ENCODE measurements at regions not wholly inside any gene's neighbourhood (a gene's known extent, or its start where the extent isn't known, plus 50 kb on each side); places are given as distances from the start of the nearest gene placed in this dataset.

DNA sequence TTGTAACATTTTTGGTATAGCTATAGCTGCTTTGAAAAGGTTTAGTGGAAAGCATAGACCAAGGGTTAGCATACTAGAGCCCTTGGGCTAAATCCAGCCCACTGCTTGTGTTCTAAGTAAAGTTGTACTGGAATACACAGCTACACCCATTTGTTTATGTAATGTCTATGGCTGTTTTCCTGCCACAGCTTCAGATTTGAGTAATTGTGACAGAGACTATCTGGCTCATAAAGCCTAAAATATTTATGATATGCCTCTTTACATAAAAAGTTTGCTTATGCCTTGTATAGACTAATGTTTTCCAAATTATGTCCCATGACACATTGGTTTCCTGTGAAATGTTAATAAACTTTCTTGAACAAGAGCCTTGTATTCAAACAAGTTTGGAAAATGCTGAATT is 234.8 kb upstream of the ATP2B1 start:
- intact Hi-C loops (cut with DNase I; ENCODE audit: low total_unique reads), result no loop called here
- TF ChIP-seq POLR2A (IDR thresholded peaks at IDR 0.05), result no peak
- TF ChIP-seq, protein P1, sequence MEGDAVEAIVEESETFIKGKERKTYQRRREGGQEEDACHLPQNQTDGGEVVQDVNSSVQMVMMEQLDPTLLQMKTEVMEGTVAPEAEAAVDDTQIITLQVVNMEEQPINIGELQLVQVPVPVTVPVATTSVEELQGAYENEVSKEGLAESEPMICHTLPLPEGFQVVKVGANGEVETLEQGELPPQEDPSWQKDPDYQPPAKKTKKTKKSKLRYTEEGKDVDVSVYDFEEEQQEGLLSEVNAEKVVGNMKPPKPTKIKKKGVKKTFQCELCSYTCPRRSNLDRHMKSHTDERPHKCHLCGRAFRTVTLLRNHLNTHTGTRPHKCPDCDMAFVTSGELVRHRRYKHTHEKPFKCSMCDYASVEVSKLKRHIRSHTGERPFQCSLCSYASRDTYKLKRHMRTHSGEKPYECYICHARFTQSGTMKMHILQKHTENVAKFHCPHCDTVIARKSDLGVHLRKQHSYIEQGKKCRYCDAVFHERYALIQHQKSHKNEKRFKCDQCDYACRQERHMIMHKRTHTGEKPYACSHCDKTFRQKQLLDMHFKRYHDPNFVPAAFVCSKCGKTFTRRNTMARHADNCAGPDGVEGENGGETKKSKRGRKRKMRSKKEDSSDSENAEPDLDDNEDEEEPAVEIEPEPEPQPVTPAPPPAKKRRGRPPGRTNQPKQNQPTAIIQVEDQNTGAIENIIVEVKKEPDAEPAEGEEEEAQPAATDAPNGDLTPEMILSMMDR (IDR thresholded peaks at IDR 0.05), result no peak
- DNase-seq (ENCODE audit: low spot score in 2 of 2), result no peak
- H3K4me3 ChIP-seq (ENCODE audit: low read depth, poor library complexity, severe bottlenecking), result no peak overlapping the region

DNA sequence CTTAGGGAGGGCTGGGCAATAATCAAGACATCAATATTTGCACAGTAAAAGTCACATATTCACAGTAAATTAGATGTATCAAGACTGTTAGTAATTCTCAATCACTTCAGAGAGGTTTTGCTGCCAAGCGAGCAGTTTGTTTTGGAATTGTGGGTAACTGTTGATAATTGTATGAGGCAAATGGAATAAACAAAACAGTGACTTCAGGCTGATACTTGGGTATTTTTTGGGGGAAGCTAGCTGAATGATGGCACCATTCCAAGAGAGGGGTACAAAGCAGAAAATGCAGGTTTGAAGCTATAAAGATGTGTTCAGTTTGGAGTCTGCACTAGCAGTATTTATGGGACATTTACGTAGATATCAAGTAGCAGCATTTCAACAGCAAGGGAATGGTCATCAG is 232.8 kb upstream of the ATP2B1 start:
- DNase-seq (ENCODE audit: low spot score in 2 of 2), result no peak
- 96 to 97% methylated on average over 2 of the region's 2 CpGs for WGBS, 2 donors
- no peak overlapping the region for H3K4me3 ChIP-seq (ENCODE audit: low read depth, poor library complexity, severe bottlenecking)
- TF ChIP-seq POLR2A (IDR thresholded peaks at IDR 0.05), result no peak
- TF ChIP-seq, protein P1 (IDR thresholded peaks at IDR 0.05), result no peak
- intact Hi-C loops (cut with DNase I; ENCODE audit: low total_unique reads), result no loop called here

DNA sequence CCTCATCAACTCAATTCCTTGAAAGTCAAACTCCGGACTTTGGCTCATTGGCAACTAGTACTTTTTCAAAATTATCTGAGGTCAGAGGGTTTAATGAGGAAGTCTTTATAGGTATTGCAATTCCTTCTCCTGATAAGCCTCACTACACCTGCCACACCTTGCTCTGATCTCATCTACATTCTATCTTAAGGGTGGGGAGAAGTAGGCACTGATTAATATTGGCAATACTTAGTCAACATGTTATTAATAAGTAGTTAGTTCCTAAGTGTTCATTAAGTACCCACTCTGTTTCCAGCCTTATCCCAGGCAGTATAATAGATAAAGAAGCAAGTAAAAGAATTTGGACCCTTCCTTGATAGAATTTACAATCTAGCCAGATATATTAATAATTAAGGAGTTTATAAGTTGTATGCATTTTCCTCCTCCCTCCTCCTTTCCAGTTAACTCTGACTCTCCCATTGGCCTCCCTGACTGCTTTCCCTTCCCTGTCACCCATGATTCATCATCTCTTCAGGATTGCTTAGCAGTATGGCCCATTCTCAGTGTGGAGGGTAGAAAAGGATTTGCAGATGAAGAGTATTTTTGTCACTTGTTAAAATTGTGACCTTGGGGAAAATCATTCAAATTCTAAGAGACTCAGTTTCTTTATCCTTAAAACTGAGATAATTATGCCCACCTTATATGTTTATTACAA is 231.0 kb upstream of the ATP2B1 start:
- 74 to 77% methylated on average over 1 of the region's 1 CpG for WGBS, 2 donors
- H3K4me3 ChIP-seq (ENCODE audit: low read depth, poor library complexity, severe bottlenecking), result no peak overlapping the region
- intact Hi-C loops (cut with DNase I; ENCODE audit: low total_unique reads), result no loop called here
- TF ChIP-seq, protein P1 (IDR thresholded peaks at IDR 0.05), result no peak
- no peak for TF ChIP-seq POLR2A (IDR thresholded peaks at IDR 0.05)
- DNase-seq (ENCODE audit: low spot score in 2 of 2), result no peak

DNA sequence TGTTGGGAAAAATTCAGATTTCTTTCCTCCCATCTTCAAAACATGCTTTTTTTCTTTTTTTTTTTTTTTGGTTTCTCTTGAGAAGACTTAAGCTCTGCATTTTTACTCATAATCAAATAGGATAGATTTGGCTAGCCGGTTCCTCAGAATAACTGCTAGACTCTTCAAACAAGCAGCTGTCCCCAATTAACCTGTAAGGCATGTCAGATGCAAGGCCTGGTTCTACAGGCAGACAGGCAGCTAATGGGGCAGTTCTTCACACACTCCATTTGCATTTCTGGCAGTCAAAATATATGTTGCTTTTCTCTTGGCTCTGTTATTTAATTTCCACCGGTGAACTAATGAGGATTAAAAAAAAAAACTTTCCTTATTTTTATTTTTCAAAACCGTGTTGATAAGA is 228.0 kb upstream of the ATP2B1 start:
- no peak for DNase-seq (ENCODE audit: low spot score in 2 of 2)
- intact Hi-C loops (cut with DNase I; ENCODE audit: low total_unique reads), result no loop called here
- WGBS, 2 donors, result 41 to 43% methylated on average over 3 of the region's 3 CpGs
- no peak for TF ChIP-seq POLR2A (IDR thresholded peaks at IDR 0.05)
- TF ChIP-seq, protein P1 (IDR thresholded peaks at IDR 0.05), result no peak
- H3K4me3 ChIP-seq (ENCODE audit: low read depth, poor library complexity, severe bottlenecking), result no peak overlapping the region

DNA sequence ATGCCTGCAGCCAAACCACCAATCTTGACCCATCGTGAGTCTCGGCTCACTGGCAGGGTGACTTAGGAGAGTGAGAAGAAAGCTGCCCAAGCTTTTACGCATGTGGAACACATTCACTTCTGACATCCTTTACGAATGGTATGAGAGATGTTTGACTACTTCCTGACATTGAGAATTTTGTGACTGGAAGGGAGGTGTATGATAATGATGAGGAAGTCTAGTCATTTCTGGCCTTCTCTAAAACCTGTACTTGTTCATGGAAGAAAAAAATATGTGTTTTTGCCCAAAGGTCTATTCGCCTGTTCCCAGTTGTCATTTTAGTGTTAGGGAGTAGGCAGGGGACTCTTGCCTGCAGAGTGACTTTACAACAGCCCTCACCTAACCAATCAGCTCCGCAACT is 227.2 kb upstream of the ATP2B1 start:
- 74 to 83% methylated on average over 6 of the region's 6 CpGs for WGBS, 2 donors
- H3K4me3 ChIP-seq (ENCODE audit: low read depth, poor library complexity, severe bottlenecking), result no peak overlapping the region
- TF ChIP-seq, protein P1 (IDR thresholded peaks at IDR 0.05), result no peak
- no peak for TF ChIP-seq POLR2A (IDR thresholded peaks at IDR 0.05)
- no peak for DNase-seq (ENCODE audit: low spot score in 2 of 2)
- intact Hi-C loops (cut with DNase I; ENCODE audit: low total_unique reads), result no loop called here

DNA sequence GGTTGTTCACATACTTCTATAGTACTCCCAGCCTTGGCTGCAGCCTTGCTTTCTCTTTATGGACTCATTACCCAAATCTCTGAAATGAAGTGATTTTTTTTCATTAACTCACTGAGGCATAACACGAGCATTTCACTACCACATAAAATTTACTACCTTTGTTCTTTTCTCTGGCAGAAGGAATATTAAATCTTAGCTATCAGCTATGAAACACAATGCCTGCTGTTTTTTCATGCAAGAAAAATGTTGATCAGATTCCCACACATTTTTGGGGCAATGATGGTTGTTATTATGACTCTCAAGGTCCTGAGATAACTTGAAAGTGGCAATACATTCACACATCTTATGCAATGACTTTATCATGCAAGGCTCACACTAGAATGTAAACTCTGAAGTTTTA is 225.3 kb upstream of the ATP2B1 start:
- TF ChIP-seq POLR2A (IDR thresholded peaks at IDR 0.05), result no peak
- TF ChIP-seq, protein P1 (IDR thresholded peaks at IDR 0.05), result no peak
- intact Hi-C loops (cut with DNase I; ENCODE audit: low total_unique reads), result no loop called here
- no peak overlapping the region for H3K4me3 ChIP-seq (ENCODE audit: low read depth, poor library complexity, severe bottlenecking)
- DNase-seq (ENCODE audit: low spot score in 2 of 2), result no peak
- WGBS, 2 donors, result 68 to 71% methylated on average over 1 of the region's 1 CpG
